SH-SY5Y (cell line): ENCODE measurements at regions not wholly inside any gene's neighbourhood (a gene's known extent, or its start where the extent isn't known, plus 50 kb on each side); places are given as distances from the start of the nearest gene placed in this dataset.

Source experiments
- GATA2 ChIP-seq: IDR thresholded peaks from 2 replicates; pipeline ENCODE4 v1.6.1; 2011; ENCODE audit warnings: mild to moderate bottlenecking, low read depth, low read length
- GATA3 ChIP-seq: IDR thresholded peaks from 2 replicates; pipeline ENCODE4 v1.6.1; 2011; ENCODE audit warnings: low read depth, mild to moderate bottlenecking, low read length, moderate library complexity

DNA sequence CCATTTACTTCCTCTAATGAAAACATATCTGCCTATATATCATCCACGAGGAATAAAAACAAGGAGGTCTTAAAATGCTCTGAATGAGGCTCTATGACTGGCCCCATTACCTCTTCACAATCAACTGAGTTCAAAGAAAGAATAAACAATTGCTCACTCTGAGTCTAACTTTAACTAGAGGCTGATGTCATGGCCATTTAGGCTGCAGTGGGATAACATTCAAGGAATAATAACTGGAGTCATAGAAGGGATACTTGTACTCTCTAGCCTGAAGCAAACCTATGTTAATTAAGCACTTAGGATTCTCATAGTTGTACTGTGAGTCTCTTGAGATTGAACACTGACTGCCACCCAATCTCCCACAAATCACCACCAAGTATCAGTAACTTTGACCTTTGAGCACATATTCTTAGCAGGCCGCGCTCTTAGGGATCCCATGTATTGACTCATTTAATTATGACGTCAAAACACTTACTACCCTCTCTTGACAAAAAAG is 70.2 kb downstream of the PERP start:
- TF ChIP-seq GATA3, result no peak
- TF ChIP-seq GATA2, result no peak
